GM12873 (cell line): ENCODE measurements at regions not wholly inside any gene's neighbourhood (a gene's known extent, or its start where the extent isn't known, plus 50 kb on each side); places are given as distances from the start of the nearest gene placed in this dataset.
A peak's percentile ranks its signal among the peaks of the same experiment; 100 is the strongest.

ENCODE experiments used
- CTCF ChIP-seq: IDR thresholded peaks from 2 replicates; pipeline ENCODE4 v1.5.1; 2012; ENCODE audit warnings: low read depth, mild to moderate bottlenecking, moderate library complexity, low read length, control low read depth; ENCODE audit not compliant: insufficient read depth; ENCODE audit errors: missing control alignments

GRCh38 chr4:141371206-141371605 is 150.5 kb downstream of the ZNF330 start:
- TF ChIP-seq CTCF, result no peak

GRCh38 chr4:141375855-141376254 is 155.2 kb downstream of the ZNF330 start:
- peak; percentile 20 for TF ChIP-seq CTCF

DNA sequence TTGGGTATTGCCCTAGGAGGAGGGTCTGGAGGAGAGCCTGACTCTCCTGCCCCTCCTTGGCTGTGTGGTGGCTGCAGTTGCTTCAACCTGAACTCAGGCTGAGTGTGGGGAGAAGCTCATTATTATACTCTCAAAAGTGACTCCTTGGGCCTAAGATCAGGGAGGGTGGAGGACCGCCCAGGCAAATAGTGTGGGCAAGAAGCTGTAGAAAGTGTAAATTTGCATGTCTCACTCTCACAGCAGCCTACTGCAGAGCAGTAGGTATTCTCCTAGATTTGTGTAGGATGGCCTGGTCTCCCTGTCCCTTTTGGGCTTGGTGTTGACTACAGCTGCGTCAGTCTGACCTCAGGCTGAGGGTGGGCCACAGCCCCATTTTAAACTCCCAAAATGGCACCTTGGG is 156.1 kb downstream of the ZNF330 start:
- TF ChIP-seq CTCF, result no peak

DNA sequence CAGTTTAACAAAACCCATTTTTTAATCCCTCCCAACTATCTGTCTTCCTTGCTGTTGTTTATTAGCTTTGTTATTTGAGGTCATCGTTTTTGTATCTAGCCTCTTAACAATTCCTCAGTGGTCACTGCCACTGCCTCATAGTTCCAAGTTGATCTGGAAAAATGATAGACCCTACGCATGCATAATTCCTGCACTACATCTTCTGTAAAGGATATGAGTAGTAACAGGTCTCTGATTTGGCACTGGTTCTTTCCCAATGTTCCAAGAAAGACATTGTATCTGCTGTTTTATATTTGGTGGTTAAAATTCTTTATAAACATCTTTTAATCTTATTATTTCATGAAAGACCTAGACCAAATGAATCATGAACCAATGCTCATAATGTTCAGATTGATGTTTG is 166.6 kb downstream of the ZNF330 start:
- TF ChIP-seq CTCF, result no peak

DNA sequence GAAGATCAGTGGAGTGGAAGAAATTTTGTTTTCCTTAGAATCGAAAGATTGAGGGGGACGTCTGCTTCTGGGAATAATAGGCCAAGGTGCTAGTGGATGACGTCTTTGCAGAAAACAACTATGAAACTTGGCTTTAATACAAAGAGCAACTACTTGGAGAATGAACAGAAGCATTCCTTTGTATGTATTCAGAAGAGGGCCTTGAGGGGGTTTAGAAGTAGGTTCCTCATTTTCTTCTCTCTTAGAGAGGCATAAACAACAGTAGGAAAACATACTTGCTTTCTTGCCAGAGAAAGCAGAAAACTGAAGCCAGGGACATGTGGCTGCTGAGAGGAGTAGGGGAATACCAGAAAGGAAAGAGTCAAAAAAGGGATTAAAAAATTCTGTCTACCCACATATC is 167.8 kb downstream of the ZNF330 start:
- TF ChIP-seq CTCF, result no peak

DNA sequence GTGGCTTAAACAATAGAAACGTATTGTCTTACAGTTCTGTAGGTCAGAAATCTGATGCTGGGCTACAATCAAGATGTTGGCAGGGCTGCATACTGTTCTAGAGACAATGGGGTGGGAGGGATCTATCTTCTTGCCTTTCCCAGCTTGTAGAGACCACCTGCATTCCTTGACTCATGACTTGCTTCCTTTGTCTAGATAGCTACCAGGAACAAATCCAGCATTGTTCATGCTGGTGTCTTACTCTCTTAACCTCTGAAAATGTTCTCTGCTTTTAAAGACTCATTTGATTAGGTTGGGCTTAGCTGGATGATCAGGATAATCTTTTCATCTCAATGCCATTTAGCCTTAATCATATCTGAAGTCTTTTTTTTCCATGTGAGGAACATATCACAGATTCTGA is 169.0 kb downstream of the ZNF330 start:
- TF ChIP-seq CTCF, result no peak

GRCh38 chr4:141390571-141390970 is 169.9 kb downstream of the ZNF330 start:
- no peak for TF ChIP-seq CTCF
